HG02642 (cell line): ENCODE measurements at regions not wholly inside any gene's neighbourhood (a gene's known extent, or its start where the extent isn't known, plus 50 kb on each side); places are given as distances from the start of the nearest gene placed in this dataset.
"Not testable (repeated sequence)": the region's sequence is repeated elsewhere in the genome, so short reads cannot be mapped to it uniquely, and the experiment has no call there.

Source experiments
- ATAC-seq: cut with Tn5 transposase; IDR thresholded peaks from one replicate; pipeline ENCODE4 v1.9.1; 2021; ENCODE audit warnings: mild to moderate bottlenecking; ENCODE audit not compliant: unreplicated experiment, poor library complexity

DNA sequence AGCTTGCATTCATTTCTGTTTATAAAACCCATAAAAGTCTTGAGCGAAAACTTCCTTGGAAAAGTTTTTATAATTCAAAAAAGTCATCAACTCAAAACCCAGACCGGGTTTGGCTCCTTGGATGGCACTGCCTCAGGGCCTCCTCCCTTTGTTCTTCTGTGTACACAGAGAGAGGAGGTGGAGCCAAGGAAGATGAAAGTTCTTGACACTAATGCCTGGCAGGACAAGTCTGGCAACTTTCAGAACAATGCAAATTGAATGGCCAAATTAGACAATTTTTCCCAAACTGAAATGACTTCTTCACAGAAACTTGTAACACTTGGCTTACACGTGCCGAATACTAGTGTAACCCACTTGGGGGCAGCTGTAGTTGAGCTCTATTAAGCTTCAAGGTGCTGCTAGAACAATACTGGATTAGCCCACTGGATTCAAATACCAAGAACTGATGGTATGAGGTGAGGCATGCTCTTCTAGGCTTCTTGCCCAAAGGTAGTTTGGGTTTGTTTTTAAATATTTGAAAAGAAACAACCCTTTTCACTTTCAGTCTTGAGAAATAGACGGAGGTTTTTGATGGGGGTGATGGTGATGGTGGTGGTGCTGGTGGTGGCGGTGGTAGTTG is 86.6 kb upstream of the FRMD6 start:
- ATAC-seq = no peak

DNA sequence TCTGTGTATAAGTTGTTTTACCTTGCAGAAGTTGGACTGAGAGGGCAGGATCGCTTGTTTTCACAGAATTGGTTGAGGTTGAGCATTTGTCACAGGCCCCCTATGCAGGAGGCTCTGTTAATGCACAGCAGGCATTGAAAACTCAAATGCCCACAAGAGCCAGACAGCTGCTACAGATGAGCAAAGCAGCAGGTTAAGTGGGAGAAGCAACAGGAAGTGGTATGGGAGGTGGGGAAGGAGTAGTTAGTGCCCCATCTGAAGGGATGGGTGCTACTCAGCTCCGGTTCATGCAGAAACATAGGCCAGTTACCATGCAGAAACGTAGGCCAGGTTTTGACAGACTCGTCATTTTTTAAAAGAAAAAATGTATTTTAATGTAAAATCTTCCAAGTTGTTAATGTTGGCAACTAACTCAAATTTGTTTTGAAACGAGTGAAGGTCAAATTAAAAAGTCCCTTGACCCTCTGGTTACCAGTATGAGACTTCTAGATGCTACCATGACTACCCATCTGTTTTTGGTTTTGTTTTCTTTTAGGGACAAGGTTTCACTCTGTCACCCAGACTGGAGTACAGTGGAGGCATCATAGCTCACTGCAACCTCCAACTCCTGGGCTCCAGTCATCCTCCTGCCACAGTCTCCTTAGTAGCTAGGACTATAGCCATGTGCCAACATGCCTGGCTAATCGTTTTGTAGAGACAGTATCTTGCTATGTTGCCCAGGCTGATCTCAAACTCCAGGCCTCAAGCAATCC is 84.7 kb upstream of the FRMD6 start:
- peak; percentile 41 for ATAC-seq

DNA sequence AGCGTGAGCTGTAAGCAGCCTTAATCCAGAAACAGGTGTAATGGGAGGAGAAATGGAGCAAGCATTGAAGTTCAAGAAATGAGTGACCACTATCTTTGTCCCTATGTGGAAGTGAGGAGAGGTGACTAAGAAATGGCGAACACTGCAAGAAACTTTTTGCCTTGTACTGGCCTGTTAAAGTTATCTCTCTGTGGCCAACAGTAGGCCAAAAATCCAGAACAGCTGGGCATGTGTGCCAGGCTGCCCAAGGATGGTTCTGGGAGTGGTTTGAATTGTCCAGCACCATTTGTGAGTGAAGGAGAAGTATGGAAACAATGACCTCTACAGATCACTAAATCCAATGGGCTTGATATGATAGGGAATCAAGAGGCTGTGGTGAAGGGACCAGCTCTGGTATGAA is 83.3 kb upstream of the FRMD6 start:
- ATAC-seq = no peak

DNA sequence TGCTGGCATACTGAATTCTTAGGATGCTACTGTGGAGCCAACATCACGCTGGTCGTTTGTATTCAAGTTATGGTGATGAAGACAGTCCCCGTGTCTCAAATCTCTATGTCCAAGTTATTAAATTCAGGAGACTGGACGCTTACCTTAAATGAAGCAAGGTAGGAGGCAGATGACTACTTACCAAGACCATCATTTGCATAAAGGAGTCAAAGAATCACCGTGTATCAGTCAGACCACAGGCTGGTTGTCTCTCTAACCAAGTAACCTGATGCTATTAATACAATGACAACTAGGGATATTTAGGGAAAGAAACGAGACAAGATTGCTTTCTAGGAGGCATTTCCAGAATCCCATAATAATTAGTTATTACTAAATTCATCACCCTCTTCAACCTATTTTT is 78.1 kb upstream of the FRMD6 start:
- no peak for ATAC-seq

DNA sequence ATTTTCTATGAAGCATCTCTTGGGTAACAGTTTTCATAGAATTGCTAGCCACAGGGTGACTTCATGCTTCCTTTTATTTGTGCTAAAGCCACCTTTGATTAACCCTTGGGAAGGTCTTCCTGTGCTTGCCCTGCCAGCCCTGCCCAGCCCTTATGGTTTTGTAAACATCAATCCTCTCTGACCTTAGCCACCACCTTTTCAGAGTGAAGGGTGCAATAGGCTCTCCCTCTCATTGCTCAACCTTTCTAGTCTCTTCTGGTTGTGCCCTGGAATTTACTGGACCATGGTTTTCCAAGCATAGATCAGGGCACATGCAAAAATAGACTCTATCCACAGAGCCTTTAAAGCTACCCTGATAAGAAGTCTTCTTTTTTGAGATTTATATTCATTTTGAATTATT is 77.7 kb upstream of the FRMD6 start:
- ATAC-seq = no peak

DNA sequence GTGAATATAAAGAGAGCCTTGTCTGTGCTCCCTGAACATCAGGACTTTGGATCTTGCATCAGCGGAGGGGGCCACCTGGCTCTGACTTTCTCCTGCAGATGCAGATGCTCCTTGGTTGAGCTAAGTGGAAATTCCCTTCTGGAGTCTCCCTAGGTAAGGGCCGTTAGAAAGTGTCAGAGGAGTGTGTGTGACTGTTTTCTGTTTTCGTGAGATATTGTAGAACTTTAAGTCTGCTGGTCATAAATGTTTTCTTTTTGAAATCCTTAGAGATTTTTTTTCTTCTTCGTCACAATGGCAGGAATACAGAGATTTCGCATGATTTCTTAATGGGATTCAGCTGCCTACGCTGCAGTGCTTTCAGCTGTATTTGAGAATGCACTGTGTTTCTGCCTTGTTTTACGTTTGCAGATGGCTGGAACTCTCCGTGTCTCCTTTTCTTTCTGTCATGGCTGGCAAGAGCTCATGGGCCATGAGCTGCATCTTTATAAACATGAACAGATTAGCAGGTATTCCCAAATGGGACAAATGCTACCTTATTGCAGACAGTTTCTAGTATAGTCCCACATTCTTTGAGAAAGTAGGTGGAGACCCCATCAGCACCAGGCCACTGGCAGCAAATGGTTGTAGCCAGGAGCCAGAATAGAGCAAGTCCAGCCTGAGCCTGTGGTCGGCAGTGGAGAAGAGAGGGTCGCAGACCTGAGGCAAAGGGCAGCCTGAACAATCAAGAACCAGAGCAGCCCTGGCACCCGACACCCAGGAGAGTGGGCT is 76.2 kb upstream of the FRMD6 start:
- no peak for ATAC-seq

DNA sequence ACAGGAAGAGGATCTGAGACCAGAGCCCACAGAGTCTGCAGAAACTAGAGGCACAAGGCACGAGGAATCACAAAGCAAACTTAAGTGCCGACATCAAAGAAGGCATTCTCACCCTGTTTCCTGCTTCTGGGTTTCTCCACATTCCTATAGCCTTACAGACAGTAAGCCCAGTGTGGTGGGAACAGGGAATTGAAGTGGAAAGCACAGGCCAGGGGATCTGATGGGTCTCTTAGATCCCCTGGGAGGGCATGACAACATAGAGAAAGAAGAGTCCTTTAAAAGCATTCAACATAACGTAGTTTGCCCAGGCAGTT is 75.6 kb upstream of the FRMD6 start:
- ATAC-seq = no peak

DNA sequence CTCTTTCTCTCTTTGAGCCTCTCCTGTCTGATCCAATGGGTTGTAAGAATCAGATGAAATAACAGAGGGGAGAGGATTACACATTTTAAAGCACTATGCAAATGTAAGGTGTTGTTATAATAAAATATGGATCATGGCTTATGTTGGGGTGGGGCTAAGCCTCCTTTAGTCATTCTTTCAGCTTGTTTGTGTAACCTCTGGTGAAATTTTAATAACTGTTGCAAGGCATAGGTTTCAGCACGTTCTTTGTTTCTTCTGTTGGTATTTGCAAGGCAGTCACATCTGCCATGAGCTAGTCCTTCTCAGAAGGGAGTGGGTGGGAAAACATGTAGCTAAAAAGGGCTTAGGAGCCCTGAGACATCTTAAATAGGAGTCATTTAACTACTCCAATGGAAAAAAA is 74.8 kb upstream of the FRMD6 start:
- no peak for ATAC-seq

DNA sequence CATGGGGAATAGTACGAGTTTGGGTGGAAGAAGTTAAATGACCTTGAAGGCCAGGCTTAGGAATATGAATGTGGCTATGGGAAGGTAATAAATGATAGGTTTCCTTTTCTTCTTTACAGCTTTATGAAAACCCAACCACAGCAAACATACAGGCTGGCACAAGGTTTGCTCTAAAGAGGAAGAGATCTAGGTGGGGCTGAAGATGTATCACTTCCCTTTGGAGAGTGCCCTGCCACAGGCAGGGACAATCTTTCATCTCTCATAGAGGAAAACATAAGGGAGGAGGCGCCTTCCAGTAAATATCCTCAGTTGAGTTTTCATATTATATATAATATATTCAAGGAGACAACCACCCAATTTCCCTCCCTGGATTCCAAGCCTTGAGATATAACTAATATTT is 72.9 kb upstream of the FRMD6 start:
- ATAC-seq = no peak

DNA sequence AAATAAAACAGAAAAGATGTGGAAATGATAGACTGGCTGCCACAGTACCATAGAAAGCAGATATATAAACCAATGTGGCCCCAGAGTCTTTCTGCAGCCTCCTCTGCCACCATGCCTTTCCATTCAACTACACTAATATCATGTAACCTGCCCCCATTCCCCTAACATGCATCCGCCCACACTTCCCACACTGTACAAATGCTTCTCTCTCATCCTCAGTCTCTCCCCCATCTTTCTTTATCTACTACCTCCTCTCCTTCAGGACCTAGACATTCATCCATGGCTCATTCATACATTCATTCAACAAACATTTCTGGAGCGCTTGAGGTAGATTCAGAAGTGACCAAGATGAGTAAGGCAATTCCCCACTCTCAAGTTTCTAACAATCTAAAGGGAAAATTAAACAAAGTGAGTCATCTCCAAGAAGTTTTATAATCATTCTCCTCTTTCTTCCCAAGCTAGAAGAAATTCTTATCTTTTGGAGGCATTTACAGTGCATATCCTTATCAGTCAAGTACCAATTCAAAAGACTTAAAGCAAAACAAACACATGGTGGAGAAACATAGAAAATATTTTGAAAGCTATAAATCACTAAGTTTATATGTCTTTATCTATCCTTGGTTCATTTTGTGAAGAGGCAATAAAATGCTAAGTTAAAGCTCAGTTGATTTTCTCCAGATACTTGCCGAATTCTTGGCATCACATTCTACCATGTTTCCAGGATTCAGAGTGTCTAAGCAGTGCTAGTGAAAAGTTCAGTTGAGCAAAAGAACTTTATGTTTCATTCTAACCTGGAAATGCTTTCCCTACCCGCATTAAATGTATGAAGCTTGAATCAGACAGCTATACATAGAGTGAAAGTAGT is 70.5 kb upstream of the FRMD6 start:
- no peak for ATAC-seq

DNA sequence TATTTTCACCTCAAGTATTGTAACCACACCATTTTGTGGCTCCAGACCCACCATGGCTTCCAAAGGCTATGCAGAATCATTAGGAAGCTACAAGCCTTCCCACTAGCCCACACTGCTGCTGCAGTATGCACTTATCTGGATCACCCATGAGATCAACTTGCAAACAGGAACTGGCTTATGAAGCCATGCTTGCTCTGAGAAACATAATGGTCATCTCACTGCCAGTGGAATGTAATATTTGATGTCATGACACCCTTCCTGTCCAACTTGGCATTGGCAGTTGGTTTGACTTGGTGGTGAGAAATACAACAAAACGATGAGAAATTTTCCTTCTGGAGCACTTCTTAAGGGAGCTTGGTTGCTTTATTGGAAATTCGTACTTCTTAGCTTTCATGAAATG is 69.3 kb upstream of the FRMD6 start:
- ATAC-seq = no peak

DNA sequence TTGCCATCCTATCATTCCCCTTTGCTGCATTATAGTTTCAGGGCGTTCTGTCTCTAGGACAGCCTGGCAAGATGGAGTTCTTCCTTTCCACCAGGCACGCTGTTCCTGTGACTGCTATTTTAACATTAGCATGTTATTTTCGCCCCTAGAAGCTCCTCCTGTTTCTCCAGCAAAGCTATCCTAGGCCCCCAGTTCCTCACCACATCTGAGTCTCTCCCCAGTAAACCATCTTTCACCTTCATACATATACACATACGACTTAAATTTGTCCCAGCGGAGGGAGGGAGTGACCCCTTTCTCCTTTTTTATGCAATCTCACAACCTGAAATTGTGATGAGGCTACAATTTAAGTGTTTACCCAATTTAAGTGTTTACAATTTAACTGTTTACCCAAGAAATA is 66.7 kb upstream of the FRMD6 start:
- ATAC-seq = no peak

DNA sequence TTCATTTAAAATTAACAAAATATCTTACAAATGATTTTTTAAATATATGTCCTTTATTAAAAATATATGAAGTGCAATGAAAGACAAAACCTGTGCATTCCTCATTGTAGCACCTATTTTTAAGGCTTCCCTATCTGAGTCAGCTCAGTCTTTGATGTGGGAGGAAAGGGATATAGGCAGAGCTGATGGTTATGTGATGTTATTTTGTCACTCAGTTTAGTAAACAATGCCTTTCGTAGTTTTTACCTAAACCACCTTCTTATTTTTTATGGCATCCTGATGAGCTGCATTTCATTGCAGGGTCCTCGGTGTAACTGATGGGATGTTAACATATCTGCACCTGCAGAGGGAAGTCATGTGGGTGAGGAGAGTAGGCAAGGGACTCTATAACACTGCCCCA is 58.9 kb upstream of the FRMD6 start:
- ATAC-seq = no peak

DNA sequence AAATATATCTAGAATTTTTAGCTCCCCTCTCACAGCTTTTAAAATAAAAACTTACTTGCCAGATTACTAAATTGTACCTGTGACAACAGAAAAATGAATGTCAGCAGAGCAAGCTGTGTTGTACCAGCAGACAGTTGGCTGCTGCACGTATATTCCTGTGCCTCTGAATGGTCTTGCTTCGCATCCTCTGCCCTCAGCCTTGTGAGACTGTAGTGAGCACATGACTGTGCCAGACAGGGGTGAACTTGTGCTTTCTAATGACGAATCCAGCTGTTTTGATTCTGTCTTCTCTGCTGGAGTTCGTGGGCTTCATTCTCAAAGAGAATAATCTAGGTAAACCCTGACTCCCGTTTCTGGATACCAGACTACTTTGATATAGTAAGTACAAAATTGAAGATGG is 58.3 kb upstream of the FRMD6 start:
- no peak for ATAC-seq

DNA sequence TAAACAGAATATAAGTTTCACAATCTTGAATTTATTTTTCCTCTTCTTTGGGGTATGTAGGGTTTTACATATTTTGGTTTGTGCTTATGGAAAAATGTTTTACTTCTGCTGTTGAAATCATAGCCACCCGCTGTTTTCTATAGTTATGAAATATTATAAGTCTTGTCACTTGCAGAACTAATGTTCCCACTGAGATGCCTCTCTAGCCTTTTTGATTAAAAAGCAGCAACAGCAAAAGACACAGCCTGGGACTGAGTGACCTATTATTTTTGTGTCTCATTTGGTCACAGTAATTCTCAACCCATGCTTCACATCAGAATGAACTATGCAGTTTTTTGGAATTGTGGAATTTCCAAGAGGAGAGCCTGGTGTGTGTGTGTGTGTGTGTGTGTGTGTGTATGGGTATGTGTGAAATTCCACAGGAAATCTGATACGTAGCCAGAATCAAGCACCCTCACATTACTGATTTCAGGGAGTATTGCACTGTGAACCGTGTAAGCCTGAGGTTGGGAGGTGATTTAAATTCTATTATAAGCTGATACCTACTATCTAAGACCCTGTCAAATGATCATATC is 55.7 kb upstream of the FRMD6 start:
- ATAC-seq = no peak

DNA sequence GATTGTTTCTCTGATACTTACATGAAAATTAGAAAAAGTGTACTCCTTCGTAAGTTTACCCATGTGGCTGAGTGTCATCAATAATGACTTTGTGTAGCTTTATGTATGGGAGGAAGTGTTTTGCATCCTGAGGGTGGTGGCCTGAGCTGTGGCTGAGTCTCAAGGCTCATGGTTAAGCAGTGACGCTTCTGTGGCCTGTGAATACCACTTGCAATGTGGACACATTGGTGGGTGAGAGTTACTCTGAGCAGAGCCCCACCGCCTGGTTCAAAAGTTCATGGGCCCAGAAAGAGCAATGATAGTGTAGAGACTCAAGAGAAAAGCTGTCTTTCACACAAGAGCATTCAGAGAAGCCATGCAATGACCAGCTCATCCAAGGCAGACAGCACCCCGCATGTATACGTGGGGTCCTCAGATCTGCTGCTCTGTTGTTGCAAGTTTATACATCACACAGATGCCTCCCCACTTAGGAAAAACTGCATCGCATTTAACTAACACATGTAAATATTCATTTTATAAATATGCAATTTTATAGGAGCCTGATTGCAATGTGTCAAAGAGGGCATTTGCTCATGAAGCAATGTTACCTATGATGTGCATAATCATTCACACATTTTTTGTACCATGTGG is 55.1 kb upstream of the FRMD6 start:
- no peak for ATAC-seq

DNA sequence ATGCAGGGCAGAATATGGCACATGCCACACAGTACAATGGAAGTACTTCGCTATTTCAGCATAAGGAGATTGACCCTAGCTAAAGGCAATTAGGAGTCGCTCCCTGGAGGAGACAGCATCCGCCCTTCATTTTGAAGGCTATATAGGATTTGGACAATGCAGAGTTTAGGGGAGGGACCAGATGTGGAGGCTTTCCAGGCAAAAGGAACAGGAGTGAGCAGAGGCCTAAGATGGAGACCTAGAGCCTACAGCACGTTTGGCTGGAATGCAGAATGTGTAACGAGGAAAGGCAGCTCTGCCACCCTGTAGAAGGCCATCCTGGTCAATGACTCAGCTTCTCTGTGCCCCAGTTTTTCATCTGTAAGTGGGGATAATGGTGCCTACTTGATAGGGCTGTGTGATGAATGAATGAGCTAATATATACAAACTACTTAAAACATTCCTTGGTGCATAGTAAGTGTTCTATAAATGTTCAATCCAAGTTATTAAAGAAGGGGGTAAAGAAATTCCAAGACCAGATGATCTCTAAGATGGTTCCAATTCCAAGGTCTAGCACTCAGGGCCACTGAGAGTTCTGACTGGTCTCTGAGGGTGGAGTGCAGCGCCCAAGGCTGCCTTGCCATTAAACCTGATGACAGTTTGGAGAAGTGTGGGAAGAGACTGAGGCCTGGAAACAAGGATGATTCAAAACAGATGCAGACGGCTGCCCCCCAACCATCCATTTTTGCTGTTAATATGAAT is 54.3 kb upstream of the FRMD6 start:
- ATAC-seq = no peak

DNA sequence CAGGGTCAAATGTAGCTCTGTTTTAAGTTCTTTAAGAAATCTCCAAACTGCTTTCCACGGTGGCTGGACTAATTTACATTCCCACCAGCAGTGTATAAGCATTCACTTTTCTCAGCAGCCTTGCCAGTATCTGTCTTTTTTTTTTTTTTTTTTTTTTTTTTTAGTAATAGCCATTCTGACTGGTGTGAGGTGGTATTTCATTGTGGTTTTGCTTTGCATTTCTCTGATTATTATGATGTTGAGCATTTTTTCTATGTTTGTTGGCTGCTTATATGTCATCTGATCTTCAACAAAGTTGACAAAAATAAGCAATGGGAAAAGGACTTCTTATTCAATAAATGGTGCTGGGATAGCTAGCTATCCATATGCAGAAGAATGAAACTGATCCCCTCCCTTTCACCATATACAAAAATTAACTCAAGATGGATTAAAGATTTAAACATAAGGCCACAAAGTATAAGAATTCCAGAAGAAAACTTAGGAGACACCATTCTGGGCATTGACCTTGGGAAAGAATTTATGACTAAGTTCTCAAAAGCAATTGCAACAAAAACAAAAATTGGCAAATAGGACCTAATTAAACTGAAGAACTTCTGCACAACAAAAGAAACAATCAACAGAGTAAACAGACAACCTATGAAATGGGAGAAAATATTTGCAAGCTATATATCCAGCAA is 52.6 kb upstream of the FRMD6 start:
- ATAC-seq = not testable (repeated sequence)

DNA sequence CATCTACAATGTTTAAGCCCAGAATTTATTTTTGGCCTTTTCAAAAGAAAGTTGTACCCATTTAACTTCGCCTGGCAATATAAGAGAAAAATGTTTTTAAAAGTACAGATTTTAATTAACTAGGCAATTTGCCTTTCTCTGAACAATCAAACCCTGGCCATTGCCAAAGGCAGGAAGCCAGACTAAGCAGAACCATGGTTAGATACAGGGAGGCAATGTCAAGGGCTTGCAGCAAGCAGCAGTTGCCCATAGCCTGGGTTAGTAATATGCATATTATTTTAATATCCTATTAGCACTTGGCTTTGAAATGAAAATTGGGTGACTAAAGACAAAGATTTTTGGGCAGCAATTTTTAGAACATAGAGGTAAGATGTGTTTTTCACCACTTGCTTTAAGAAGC is 51.1 kb upstream of the FRMD6 start:
- ATAC-seq = no peak
